Left kidney (tissue), 1 donor: ENCODE measurements at regions not wholly inside any gene's neighbourhood (a gene's known extent, or its start where the extent isn't known, plus 50 kb on each side); places are given as distances from the start of the nearest gene placed in this dataset.
"Not testable (repeated sequence)": the region's sequence is repeated elsewhere in the genome, so short reads cannot be mapped to it uniquely, and the experiment has no call there.

Experiments used
- DNase-seq: peaks from one replicate; pipeline ENCODE4 v3.0.0-alpha.2; 2013

DNA sequence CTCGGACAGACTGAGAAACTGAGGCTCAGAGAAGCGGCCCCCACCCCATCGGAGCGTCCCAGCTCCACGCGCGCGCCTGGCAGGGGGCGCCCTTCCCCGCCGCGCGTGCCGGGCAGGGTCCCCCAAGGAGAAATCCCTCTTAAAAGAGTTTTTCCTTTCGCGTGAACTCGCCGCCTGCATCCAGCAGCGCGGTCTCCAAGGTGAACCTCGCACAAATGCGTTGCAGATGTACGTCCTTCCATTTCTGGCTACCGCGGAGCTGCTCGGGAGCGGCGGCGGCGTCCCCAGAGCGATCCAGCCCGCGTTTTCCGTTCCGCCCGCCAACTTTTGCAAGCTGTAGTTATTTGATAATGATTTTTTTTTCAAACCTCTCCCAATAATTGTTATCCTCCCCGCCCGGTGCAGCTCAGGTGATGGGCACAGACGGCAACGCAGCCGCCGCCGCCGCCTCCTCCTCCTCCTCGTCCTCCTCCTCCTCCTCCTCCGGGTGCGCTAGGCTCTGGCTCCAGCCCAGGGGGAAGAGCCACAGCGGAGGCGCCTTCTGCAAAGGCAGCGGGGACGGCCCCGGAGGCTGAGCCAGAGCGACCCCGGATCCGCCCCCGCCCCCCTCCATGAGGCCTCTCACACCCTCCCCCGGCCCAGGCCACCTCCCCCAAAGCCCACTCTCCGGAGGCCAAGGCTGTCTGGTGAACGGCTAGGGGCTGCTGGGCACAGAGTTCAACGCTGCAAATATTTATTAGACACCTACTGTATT, 74.0 kb upstream of the CUX1 start:
- DNase-seq, result peak; percentile 62

DNA sequence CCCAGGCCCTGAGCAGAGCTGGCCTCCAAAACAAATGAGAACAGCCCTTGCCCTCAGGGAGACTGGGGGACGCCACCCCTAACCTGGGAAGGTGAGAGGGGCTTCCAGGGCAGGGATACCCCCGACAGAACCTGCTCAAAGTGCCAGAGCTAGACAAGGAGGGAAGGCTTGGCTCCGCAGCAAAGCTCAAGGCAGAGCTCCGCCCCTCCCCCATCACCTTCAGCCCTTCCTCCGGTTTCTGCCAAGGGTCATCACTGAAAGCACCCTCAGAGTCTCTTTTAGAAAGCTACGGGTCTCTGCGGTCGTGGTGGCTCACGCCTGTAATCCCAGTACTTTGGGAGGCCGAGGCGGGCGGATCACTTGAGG, 73.4 kb upstream of the CUX1 start:
- DNase-seq, result no peak

DNA sequence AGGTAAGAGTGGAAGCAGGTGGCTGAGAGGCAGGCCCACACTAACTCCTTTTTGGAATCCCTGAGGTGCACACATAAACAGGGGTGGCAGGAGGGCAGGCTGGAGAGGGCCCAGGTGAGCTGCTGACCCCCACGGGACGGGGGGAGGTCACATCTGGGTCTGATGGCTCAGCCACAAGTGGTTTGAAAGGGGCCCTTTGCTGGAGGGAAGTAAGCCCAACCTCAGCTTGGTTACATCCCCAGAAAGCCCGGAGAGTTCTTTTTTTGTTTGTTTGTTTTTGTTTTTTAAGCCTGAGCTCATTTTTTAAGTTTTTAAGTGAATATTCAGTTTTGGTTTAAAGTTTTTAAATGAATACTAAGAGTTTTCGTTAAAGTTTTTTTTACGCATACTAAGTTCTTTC, 72.8 kb upstream of the CUX1 start:
- no peak for DNase-seq

DNA sequence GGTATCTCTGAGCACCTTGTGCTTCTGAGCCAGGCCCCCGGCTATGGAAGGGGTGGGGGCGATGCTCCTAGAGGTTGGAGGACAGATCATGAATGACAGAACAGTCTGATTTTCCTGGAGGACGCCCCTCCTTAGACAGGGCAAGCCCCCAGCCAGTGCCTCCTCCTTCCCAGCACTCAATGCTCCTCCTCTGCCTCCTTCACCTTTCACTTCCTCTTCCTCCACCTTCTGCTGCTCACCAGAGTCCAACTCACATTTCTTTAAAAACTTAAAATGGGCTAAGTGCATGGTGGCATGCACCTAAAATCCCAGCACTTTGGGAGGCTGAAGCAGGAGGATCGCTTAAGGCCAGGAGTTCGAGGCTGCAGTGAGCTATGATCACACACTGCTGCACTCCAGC, 71.1 kb upstream of the CUX1 start:
- no peak for DNase-seq

DNA sequence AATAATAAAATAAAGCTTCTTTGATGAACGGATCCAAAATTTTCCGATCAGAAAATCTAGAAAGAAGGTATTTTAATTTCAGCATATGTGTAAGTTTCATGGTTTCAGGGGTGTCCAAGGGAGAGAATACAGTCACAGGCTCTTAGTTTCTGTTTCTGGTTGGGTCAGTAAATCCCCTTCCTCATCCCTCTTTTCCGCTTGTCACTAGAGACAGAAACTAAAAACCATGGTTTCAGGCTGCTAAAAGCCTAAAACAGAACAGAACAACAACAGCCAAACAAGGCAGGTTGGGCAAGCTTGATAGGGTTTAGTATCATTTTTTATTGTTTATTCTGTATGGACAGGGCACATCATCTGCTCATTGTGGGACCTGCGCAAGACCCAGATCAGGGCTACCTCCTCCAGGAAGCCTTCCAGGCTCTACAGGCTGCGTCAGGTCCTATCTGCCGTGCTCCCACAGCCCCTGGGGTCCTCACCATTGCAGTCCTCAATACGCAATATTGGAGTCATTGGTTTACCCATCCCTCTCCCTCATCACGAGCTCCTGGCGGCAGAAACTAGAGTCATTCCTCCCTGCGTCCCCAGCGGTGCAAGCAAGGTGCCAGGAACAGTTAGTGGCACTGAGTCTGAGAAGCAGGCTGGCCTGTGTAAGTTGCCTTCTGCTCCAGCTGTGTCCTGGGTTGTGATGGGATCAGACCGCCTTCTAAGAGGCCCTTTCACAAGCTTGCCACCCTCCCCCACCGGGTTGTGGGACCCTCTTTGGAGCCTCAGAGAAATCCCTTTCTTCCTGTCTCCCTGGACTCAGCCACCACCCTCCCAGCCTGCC, 70.2 kb upstream of the CUX1 start:
- DNase-seq, result no peak

DNA sequence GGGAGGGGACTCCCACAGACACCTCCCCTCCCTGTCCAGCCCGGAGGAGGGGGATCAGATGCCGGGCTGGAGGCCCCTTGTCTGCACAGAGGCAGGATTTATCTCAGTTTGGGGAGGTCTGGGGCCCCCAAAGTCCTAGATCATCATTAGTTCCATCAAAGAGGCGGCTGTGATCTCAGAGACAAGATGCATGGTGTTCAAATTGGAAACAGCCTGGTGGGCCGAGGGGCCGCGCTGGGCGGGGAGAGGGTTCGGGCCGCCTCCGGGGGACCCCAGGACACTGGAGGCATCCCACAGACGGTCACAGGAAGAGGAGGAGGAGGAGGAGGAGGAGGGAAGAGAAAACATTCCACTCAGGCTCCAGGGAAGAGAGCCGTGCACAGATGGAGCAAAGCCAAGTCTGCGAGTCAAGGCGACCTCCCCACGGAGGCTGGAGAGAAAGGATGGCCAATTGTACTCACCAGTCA, 69.5 kb upstream of the CUX1 start:
- DNase-seq, result peak; percentile 63

DNA sequence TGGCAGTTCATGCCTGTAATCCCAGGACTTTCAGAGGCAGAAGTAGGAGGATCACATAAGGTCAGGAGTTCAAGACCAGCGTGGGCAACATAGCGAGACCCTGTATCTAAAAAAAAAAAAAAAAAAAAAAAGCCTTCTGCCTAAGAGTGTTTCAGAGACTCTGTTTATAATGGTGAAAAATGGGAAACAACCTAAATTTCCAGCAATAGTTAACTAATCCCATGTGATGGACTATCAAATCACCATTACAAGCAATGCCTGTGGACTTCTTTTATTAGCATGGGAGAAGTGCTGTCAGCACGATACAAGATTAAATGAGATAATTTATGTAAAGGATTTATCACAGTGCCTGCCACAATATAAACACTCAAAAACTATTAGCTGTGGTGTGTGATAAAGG, 67.5 kb upstream of the CUX1 start:
- no peak for DNase-seq

DNA sequence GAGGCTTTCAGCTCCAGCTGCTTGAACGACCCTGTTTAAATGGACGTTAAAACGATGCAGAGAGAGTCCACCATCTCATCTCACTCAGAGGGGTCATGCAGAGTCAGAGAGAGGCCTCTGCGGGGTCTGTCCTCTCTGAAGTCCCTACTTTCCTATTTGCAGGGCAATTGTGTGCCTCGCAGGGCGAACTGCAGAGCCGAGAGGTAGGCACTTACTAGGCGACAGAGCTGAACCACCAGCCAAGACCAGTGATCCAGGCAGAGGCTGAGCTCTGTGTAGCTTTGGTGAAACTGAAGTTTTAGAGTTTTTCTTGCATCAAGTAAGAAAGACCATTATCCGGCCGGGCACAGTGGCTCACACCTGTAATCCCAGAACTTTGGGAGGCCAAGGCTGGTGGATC, 64.1 kb upstream of the CUX1 start:
- DNase-seq, result no peak

DNA sequence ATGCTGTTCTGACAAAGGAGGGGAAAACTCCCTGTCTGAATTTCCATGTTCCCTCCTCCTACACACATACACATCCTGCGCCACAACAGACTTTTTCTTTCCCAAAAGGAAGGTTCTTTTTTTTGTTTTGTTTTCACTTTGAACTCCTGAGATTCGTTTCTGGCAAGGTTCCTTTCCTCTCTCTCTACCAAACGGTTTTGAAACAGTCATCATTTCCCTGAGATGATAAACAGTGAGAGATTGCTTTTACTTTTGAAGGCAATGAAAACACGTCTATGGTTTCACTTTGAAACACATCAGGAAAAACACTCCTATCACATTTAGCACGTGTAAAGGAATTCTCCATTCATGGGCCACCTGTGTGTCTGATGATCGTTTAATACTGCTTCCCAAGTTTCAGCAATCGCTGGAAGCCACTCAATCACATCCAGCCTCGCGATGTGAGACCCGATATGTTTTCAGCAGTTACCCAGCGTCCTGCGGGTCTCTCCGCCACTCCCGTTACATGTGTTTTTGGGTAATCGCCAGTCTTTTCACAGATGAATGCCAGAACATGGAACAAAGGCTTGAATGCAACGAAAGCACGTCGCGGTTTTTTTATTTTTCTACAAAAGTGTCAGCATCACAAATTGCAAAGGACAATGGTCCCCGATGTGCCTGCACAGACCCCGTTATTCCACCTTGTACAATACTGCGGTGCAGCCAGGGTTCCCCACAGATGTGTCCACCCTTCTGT, 62.8 kb upstream of the CUX1 start:
- DNase-seq, result peak; percentile 67

DNA sequence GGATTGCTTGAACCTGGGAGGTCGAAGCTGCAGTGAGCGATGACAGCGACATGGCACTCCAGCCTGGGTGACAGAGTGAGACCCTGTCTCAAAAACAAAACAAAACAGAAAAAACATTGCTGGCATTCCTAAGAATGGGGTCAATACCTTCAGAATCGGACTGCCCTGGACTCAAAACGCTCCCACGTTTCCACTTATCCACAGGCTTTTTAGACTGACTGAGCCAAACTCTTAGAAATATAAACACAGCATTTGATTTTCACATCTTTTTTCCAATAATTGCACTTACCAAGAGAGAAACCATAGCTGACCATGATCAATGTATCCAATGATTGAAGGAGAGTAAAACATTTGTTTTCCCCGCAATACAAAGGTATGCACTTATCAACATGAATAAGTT, 59.5 kb upstream of the CUX1 start:
- no peak for DNase-seq

DNA sequence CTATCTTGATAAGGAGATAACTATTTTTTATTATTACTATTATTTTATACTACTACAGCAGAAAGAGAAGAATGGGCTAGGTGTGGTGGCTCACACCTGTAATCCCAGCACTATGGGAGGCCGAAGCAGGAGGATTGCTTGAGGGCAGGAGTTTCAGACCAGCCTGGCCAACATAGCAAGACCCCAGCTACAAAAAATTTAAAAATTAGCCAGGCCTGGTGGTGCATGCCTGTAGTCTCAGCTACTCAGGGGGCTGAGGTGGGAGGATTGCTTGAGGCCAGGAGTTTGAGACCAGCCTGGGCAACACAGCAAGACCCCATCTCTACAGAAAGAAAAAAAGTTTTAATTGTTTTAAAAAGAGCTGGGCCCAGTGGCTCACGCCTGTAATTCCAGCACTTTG, 58.9 kb upstream of the CUX1 start:
- not testable (repeated sequence) for DNase-seq

DNA sequence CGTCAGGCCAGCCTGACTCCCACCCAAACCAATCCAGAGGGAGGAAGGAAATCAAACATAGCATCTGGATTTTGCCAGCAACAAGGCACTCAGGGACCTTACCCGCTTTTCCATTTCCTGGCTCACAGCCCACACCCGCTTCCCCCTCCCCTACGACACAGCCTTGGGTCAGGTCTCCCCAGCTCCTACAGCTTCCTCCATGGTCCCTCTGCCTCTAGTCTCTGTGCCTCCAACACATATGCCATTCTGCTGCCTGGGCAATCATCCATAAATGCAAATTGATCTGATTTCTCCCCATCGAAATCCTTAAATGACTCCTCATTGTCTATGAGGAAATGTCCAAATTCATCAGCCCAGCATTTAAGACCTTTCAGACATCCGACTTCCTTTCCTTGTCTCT, 53.2 kb upstream of the CUX1 start:
- DNase-seq, result no peak

DNA sequence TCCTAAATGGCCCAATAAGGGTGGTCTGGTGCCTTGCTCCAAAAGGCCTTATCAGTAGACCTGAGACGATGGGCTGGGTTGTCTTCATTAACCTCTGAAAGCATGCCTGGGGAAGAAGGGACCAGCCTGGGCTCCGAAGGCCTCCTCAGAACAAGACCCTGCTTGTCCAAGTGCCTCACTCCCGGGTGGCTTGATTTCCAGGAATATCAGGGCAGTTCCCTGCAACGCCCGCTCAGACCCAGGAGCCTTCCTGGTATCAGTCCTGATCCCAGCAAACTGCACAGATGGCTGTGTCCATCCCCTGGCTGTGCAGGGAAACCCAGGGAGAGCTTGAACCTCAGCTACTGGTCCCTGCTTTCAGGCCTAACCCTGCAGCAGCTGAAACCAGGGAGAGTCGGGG, 49.9 kb upstream of the CUX1 start:
- no peak for DNase-seq
